H54 (cell line): ENCODE measurements at regions not wholly inside any gene's neighbourhood (a gene's known extent, or its start where the extent isn't known, plus 50 kb on each side); places are given as distances from the start of the nearest gene placed in this dataset.

ENCODE experiments used
- DNase-seq: peaks from one replicate; pipeline ENCODE4 v3.0.0; 2011; ENCODE audit warnings: low spot score, mixed read lengths; ENCODE audit not compliant: insufficient read length
- FAIRE-seq: peaks from 3 replicates; lab custom pipeline; 2011; peaks lifted over from hg19 to GRCh38; lab: Jason Lieb, UNC
- POLR2A ChIP-seq: IDR thresholded peaks from 2 replicates; pipeline ENCODE4 v1.6.1; 2011; ENCODE audit warnings: low read depth, mild to moderate bottlenecking, low read length

- TF ChIP-seq POLR2A, result no peak
- DNase-seq (no peak), FAIRE-seq (no peak)
These were observed 196.6 kb downstream of the OTOR start for GRCh38 chr20:16944745-16945144.

GRCh38 chr20:16945619-16946018, 197.5 kb downstream of the OTOR start:
- FAIRE-seq, result no peak
- no peak for DNase-seq

GRCh38 chr20:16946097-16946496, 197.9 kb downstream of the OTOR start:
- TF ChIP-seq POLR2A, result no peak
- FAIRE-seq (no peak), DNase-seq (no peak)

More at GRCh38 chr20:16945619-16946018, 197.5 kb downstream of the OTOR start:
- TF ChIP-seq POLR2A, result no peak

GRCh38 chr20:16947479-16947878, 199.3 kb downstream of the OTOR start:
- DNase-seq (no peak), FAIRE-seq (no peak)
- TF ChIP-seq POLR2A, result no peak

- no peak for FAIRE-seq
- no peak for DNase-seq
- no peak for TF ChIP-seq POLR2A
These were observed 203.7 kb downstream of the OTOR start for GRCh38 chr20:16951876-16952275.

GRCh38 chr20:16952965-16953364, 204.8 kb downstream of the OTOR start:
- FAIRE-seq, result no peak
- DNase-seq, result no peak
- TF ChIP-seq POLR2A, result no peak

- DNase-seq, result no peak
- FAIRE-seq, result no peak
- no peak for TF ChIP-seq POLR2A
These were observed 205.7 kb downstream of the OTOR start for GRCh38 chr20:16953858-16954257.

- FAIRE-seq, result no peak
- no peak for DNase-seq
- no peak for TF ChIP-seq POLR2A
These were observed 207.3 kb downstream of the OTOR start for GRCh38 chr20:16955462-16955861.

GRCh38 chr20:16955971-16956370, 207.8 kb downstream of the OTOR start:
- TF ChIP-seq POLR2A, result no peak
- FAIRE-seq (no peak), DNase-seq (no peak)

- FAIRE-seq, result no peak
- DNase-seq, result no peak
- no peak for TF ChIP-seq POLR2A
These were observed 217.2 kb downstream of the OTOR start for GRCh38 chr20:16965401-16965800.

GRCh38 chr20:16966276-16966880, 218.2 kb downstream of the OTOR start:
- no peak for FAIRE-seq
- TF ChIP-seq POLR2A, result no peak
- DNase-seq, result no peak

- no peak for DNase-seq
- no peak for TF ChIP-seq POLR2A
- no peak for FAIRE-seq
These were observed 219.9 kb downstream of the OTOR start for GRCh38 chr20:16968099-16968498.

GRCh38 chr20:16970776-16971175, 222.6 kb downstream of the OTOR start:
- DNase-seq (no peak), FAIRE-seq (no peak)
- no peak for TF ChIP-seq POLR2A

- TF ChIP-seq POLR2A, result no peak
- no peak for FAIRE-seq
- DNase-seq, result no peak
These were observed 226.1 kb downstream of the OTOR start for GRCh38 chr20:16974080-16974854.

GRCh38 chr20:16974855-16975162, 226.7 kb downstream of the OTOR start:
- DNase-seq (no peak), FAIRE-seq (no peak)
- no peak for TF ChIP-seq POLR2A

GRCh38 chr20:16975682-16976081, 227.5 kb downstream of the OTOR start:
- no peak for FAIRE-seq
- no peak for TF ChIP-seq POLR2A
- DNase-seq, result no peak
